GM20000 (cell line): ENCODE measurements at regions not wholly inside any gene's neighbourhood (a gene's known extent, or its start where the extent isn't known, plus 50 kb on each side); places are given as distances from the start of the nearest gene placed in this dataset.

Source experiments
- DNase-seq: peaks from one replicate; pipeline ENCODE4 v3.0.0; 2012; ENCODE audit warnings: low spot score
- CTCF ChIP-seq: IDR thresholded peaks from 2 replicates; pipeline ENCODE4 v1.5.1; 2012; ENCODE audit warnings: mild to moderate bottlenecking, control low read depth; ENCODE audit errors: extremely low read depth, missing control alignments

GRCh38 chr5:124457101-124457500, 289.3 kb downstream of the ZNF608 start:
- no peak for DNase-seq
- TF ChIP-seq CTCF: no peak

- DNase-seq: no peak
- TF ChIP-seq CTCF: no peak
Measured at GRCh38 chr5:124456249-124456648, 290.2 kb downstream of the ZNF608 start.

- DNase-seq: no peak
Measured at GRCh38 chr5:124454081-124454480, 292.4 kb downstream of the ZNF608 start.

GRCh38 chr5:124453221-124454051, 293.0 kb downstream of the ZNF608 start:
- TF ChIP-seq CTCF: no peak
- peak; percentile 32 for DNase-seq

More at GRCh38 chr5:124454081-124454480, 292.4 kb downstream of the ZNF608 start:
- TF ChIP-seq CTCF: no peak

GRCh38 chr5:124452412-124452811, 294.0 kb downstream of the ZNF608 start:
- no peak for DNase-seq
- no peak for TF ChIP-seq CTCF

GRCh38 chr5:124451721-124452383, 294.6 kb downstream of the ZNF608 start:
- TF ChIP-seq CTCF: no peak
- DNase-seq: no peak

GRCh38 chr5:124446120-124446519, 300.3 kb downstream of the ZNF608 start:
- DNase-seq: no peak
- no peak for TF ChIP-seq CTCF
